Stimulated activated CD8-positive, alpha-beta memory T cell treated with anti-CD3 and anti-CD28 coated beads, Interleukin-7, amount 100 ng/mL, for 24 hours (primary cell): ENCODE measurements at regions not wholly inside any gene's neighbourhood (a gene's known extent, or its start where the extent isn't known, plus 50 kb on each side); places are given as distances from the start of the nearest gene placed in this dataset.
"Not testable (repeated sequence)": the region's sequence is repeated elsewhere in the genome, so short reads cannot be mapped to it uniquely, and the experiment has no call there.

Source experiments
- DNase-seq: peaks from one replicate; pipeline ENCODE4 v3.0.0-alpha.2; 2020; ENCODE audit warnings: low read depth

DNA sequence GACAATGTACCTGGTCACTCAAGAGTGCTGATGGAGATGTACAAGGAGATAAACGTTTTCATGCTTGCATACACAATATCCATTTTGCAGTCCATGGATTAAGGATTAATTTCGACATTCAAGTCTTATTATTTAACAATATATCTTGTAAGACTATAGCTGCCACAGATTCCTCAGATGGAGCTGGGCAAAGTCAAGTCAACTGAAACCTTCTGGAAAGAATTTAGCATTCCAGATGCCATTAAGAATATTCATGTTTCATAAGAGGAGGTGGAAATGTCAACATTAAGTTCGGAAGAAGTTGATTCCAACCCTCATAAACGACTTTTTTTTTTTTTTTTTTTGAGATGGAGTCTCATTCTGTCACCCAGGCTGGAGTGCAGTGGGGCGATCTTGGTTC is 126.0 kb downstream of the SHANK2 start:
- not testable (repeated sequence) for DNase-seq

DNA sequence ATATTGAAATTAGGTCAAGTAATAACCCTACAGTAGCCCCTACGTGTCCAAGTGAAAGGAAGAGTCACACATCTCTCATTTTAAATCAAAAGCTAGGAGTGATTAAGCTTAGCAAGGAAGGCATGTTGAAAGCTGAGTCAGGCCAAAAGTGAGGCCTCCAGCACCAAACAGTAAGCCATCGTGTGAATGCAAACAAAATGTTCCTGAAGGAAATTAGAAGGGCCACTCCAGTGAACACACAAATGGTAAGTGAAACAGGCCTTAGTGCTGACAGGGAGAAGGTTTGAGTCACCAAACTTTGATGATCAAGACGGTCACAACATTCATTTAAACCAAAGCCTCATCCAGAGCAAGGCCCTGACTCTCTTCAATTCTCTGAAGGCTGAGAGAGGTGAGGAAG is 127.2 kb downstream of the SHANK2 start:
- DNase-seq: no peak

DNA sequence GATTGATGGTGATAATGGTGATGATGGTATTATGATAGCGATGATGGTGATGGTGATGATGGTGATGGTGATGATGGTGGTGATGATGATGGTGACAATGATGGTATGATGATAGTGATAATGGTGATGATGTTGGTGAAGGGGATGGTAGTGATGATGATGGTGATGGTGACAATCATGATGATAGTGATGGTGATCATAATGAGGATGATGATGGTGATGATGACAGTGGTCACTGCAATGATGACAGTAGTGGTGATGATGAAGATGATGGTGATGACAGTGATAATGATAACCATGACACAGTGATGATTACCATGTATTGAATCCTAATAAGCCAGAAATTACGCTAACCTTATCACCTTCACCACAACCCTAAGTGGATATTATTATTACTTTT is 128.2 kb downstream of the SHANK2 start:
- no peak for DNase-seq

DNA sequence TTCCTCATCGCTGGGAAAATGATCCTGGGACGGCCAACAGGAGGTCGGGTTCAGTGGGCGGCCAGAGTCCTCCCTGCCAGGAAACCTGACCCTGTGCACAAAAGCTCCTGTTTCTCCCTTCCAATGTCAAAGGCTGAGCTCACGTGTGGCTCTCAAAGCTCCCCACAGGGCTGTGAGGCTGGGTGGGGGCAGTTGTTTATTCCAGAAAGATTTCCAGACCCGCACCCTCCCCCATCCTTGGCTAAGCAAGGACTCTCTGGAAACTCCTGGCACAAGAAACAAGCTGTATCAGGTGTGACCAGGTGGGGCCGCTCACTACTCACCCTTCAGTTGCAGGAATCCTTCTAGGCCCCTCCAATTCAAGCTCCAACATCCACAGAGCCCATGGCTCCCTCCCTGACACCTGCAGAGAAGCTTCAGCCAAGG is 131.9 kb downstream of the SHANK2 start:
- no peak for DNase-seq

DNA sequence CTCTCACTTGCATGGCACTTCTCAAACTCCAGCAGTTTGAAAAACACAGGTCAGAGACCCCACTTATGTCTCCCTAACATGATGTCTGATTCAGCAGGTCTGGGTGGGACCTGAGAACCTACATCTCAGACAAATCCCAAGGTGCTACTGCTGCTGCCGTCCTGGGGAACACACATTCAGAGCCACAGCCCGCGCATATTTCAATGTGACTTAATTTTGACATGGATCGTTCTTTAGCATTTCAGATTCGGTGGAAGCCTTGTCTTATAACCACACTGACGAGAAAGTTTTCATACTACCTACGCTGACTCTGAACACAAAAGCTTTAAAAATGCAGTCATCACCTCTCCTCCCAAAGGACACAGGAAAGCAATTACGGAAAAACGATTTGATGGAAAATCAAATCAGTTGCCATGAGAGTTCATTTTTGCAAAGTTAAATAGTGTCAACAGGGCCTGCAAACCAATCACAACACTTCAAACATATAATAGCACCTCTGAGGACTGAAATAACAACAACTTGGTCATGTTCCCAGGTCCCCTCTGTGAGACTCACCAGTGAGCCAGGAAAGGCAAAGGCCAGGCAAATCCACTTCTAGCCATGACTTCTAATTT is 132.6 kb downstream of the SHANK2 start:
- no peak for DNase-seq

DNA sequence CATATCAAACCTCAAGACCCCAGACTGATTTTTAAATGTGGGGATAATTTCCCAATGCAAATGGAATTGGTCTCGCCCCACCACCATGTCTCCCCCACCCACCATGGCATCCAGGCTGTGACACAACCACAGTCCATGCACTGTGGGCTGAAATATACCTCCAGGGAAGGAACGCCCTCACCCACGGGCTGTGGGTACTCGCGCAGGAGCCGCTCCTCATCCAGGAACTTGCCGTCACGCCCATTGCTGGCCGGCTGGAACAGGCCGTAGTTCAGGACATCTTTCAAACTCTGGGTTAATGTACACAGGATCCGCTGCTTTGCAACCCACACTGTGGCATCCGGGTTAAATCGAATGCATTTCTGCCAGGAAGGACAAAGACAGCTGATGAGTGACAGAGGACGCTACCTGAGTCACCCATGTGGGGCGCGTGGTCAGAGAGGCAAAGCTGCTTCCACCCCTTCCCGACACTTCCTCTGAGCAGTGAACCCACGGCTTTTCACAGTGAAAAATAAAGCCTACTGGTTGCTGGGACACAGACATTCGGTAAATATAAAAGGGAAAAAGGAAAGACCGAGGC is 133.6 kb downstream of the SHANK2 start:
- DNase-seq: no peak

DNA sequence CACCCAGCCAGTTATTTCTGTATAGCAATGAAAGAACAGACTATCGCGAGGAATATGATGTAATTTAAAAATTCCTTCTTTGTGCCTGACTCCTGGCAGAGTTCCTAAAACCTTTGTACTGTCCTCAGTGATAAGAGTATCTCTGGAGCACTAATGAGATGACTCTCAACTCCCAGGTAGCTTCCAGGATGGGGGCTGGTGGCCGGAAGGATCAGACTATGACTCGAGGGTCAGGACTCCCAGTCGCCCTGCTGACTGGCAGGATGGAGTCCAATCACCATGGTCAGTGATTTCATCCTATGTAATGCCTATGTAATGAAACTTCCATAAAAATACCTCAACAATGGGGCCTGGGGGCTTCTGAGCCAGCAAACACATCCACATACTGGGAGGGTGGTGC is 135.1 kb downstream of the SHANK2 start:
- no peak for DNase-seq

DNA sequence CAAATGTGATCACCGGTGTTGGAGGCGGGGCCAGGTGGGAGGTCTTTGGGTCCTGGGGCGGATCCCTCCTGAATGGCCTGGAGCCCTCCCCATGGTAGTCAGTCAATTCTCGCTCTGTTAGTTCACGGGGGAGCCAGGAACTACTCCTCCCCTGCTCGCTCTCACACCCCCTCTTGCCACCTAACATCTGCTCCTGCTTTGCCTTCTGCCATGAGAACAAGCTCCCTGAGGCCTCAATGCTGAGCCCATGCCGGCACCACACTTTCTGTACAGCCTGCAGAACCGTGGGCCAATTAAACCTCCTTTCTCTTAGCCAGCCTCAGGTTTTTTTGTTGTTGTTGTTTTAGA is 135.7 kb downstream of the SHANK2 start:
- DNase-seq: no peak

DNA sequence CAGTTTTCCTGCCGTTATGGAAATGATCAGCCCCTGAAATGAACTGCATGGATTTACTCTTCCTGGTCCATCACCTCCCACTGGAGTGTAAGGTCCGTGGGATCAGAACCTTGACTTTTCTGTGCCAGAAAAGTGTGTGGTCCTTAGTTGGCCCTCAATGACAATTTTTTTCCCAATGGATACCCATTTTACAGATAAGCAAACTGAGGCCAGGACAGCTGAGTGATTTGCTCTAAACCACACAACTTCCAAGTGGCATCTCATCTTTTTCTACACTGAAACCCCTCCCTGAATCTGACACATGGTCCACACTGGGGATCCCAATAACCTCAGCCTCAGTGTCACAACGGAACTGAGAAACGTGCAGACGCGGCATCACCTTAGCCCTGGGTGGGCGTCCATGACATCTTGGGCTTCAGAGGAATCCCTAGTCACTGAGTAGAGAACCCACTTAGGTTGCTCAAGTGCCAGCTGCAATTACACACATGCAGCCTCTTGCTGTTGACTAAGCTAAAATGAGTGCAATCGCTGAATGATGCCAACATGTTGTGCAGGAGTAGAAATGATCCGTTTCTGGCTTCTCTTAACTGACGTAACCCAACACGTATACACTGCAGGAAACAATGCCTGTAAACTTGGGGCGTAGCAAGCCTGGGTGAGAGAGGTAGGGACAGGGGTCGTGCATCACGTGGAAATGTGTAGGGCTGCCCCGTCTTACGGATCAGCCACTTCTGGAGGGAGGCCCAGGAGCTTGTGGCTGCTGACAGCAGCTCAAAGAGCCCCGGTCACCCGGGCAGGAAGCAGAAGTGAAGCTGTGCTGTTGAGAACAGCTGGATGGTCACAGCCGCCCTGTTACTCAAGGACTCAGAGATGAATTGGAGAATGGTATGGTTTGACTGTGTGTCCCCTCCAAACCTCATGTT is 136.3 kb downstream of the SHANK2 start:
- no peak for DNase-seq

DNA sequence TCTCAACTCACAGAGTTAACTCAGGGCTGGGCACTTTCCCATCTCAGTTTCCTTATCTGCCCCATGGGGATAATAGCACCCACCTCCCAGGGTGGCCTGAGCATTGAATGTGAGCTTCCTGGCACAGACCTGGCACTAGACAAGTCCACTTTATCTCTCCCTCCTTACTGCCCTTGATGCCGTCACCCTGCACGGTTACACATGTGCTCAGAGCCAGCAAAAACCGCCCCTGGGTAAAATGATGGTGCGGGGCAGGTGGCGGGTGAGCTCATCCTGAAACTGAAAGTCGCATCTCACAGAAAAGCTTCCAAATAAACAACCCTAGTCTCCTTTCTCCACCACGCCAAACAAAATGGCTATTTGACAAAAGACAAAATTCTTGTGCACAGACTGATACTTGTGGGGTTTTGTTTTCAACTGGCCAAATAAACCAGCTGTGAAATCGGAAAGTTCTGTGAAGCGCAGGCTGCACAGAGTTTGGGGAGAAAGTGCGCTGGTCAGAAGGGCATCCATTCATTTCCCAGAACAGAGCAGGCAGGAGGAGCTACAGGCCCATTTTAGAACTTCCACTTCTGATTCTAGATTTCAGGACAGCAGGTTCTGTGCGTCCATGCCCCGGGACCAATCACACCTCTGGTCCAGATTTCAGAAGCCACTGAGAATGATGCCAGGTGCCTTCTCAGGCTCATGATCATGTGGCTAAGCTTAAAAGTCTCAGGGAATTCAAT is 138.1 kb downstream of the SHANK2 start:
- DNase-seq: no peak

DNA sequence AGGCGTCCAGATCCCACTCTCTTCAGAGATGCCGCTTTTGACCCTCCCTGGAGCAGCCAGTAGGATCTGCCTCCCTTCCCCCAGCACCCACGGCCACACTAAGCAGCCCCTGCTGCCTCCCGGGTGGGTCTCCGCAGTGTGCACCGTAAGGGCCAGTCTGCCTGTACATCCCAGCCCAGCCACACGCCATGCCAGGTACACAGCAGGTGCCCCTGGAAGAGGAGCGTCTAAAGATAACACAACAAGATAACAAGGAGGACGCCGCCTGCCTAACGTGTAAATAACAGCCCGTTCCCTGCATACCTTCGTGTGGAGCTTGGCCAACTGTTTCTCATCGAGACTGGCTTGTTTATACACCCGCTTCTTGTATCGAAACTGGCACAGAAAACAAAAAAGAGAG is 139.4 kb downstream of the SHANK2 start:
- no peak for DNase-seq

DNA sequence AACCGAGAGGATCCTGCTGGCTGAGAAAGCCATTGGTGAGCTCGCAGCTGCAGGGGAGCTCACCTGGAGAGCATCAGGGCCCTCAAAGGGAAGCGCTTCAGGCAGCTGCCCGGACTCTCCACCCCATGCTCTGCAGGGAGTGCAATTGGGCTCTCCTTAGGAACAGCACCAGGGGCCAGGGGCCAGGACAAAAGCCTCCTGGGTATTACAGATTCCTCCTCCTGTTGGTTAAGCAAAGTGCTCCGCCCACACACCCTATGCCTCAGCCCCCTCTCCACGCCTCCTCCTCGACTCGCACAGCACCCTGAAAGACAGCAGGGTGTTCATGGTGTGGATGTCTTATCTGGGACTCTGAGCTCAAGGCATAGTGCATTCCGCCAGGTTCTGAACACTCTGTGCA is 139.9 kb downstream of the SHANK2 start:
- DNase-seq: no peak

DNA sequence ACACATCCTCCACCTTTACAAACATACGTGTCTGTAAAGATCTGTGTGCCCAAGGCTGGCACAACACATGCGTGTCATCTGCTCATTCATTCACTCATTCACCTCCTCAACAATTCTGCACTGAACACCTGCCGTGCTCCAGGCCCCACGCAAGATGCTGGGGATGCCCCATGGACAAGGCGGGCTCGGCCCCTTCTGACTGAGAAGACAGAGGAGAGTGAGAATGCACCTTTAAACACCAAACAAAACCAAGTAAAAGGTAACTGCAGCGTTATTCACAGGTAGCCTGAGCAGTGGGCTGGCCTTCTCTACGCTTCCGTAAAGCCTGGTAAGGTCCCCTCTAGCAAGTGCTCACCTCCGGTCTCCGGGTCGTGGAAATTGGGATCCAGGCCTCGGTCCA is 142.8 kb downstream of the SHANK2 start:
- DNase-seq: no peak

DNA sequence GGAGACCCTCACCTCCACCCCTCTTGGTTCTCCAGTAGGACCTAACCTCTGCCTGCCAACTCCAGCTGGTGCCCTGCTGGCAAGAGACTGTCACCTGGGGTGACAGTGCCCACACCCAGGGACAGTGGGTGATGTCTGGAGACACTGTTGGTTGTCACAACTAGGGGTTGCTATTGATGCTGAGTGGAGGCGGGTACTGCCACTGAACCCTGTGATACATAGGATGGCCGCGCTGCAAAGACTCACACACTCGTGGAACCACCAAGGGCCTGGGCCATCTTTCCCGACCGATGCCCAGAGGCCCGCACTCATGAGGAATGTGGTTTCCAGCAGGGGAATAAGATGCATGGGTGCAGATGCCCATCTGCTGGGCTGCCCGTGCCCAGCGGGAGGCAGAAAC is 143.2 kb downstream of the SHANK2 start:
- DNase-seq: no peak

DNA sequence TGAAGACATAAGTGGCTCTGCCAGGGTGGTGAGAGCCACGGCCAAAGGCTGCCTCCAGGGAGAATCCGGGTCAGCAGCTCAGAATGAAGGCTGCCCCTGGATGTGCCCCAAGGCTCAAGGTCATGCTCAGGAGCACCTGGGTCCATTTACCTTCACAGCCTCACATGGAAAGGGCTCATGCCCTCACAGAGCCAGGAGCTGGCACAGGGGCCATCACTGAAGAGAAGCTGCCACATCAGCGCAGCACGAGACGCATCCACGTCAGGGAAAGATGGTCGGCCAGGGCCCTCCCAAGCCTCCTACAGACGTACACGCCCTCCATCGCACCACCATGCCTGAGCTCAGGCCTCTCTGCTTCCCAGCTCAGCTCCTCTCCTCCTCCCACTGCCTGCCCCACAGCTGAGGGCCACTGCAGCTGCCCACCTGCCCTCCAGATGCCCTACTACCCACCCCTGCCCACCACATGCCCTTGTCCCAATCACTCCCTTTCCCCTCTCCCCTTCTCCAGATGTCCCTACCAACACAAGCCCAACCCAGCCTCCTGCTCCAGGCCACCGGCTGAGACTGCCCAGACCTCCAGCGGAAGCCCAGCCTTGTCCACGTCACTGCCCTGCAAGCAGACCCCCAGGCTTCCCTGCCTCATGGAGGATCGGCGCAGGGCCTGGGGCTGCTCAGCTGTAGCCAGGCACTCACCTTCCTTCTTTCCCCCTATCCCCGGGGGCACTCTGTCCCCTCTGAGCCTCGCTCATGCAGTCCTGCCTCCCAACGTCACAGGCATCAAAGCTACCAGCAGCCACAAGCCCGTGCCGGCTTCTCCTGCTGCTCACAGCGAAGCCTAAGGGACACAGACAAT is 144.1 kb downstream of the SHANK2 start:
- no peak for DNase-seq

DNA sequence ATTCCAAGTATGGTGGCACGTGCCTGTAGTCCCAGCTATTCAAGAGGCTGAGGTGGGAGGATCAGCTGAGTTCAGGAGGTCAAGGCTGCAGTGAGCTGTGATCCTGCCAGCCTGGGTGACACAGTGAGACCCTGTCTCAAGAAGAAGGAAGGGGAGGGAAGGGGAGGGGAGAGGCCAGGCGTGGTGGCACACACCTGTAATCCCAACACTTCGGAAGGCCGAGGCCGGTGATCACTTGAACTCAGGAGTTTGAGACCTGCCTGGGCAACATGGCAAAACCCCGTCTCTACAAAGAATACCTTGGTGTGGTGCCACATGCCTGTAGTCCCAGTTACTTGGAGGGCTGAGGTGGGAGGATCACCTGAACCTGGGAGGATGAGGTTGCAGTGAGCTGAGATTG is 145.7 kb downstream of the SHANK2 start:
- no peak for DNase-seq

DNA sequence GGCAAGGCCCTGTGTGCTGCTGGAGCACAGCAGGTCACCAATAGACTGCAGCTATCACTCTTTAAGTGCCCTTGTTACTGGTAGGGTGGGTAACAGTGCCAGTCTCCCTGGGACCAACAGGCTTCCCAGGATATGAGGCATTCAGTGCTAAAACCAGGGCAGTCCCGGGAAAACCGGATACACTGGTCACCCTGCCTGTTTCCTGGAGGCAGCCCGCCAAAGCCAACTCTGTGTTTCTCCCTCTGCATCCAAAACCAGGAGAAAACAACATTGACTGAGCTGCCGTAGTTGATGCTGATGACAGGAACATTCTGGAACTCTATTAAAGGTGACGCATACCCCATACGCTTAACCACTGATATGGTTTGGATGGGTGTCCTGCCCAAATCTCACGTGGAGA is 149.1 kb downstream of the SHANK2 start:
- DNase-seq: no peak

DNA sequence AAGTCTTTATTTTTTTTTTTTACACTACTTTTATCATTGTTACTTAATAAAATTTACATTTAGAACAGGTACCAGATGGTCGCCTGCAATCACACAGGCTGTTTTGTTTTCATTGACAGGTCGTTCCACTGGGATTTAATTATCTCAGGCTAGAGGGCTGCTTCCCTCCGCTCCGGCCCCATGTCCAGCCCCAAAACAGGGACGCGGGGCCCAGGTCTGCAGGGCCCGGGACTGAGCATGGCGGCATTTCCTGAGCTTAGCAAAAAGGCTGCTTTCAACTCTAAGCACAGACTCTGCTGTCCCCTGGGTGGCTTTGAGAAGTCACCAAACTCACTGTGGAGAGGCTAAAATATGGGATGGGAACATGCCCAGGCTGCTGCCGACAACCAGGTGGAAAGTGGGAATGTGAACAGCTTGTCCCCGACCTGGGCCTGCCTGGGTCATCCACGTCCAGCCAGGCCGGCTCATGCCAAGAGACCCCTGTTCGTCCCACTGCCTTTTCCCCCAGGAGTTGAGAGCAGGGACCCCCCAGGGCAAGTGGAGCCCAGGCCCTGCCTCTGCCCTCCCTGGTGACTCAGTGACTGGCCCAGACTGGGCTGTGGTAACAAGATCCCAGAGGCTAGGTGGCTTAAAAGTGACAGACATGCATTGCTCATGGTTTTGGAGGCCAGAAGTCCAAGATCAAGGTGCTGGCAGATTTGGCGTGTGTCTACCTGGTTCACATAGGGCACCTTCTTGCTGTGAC is 150.0 kb downstream of the SHANK2 start:
- no peak for DNase-seq

DNA sequence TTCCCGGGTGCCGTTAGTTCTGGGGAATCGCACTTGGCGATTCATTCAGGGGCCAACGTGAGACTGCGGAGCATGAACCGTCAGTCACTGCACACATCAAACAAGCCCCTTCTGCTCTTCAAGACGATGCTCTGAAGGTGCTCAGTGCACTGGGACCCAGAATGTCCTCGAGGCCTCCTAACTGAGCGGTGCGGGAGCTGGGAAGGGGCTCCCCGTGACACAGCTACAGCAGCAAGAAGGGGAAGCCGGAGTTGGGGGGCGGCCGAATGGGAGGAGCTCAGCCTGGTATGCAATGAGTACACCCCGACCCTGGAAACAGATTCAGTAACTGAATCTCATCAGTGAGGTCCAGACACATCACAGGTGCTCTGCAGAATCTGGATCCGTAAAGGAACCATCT is 150.8 kb downstream of the SHANK2 start:
- DNase-seq: no peak

DNA sequence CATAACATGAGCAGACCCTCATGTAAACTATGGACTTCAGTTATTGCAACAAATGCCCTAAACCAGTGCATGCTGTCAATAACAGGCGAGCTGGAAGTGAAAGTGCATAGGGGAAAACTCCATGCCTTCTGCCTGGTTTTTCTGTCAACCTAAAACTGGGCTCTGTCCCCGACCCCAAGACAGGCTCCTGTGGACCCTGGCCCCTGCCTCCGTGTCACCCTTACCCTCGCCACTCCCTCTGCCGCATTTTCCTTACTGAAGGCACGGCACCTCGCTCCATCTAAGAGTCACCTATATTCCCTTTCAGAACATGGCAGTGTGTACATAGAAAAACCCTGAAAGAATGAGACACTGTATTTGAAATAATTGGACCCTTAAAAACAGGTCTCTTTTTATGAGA is 151.3 kb downstream of the SHANK2 start:
- DNase-seq: no peak

DNA sequence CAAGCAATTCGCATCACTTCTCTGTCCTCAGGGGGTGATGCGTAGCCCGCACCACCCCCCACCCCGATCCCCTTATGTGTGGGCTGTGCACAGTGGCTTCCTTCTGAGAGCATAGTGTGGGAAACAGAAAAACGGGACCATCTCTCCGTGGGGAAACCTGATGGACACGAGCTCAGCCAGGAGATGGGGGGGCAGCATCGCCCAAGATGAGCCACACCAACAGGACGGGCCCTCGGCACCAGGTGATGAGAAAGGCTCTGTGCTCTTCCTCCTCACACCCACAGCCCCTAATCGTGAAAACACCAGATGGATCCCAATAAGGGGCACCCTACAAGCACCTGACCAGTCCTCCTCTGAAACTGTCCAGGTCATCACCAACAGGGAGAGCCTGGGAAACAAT is 153.6 kb downstream of the SHANK2 start:
- no peak for DNase-seq
